ENCODE measurements at regions not wholly inside any gene's neighbourhood (a gene's known extent, or its start where the extent isn't known, plus 50 kb on each side); places are given as distances from the start of the nearest gene placed in this dataset.
A peak's percentile ranks its signal among the peaks of the same experiment; 100 is the strongest.
"Not testable (repeated sequence)": the region's sequence is repeated elsewhere in the genome, so short reads cannot be mapped to it uniquely, and the experiment has no call there.

DNA sequence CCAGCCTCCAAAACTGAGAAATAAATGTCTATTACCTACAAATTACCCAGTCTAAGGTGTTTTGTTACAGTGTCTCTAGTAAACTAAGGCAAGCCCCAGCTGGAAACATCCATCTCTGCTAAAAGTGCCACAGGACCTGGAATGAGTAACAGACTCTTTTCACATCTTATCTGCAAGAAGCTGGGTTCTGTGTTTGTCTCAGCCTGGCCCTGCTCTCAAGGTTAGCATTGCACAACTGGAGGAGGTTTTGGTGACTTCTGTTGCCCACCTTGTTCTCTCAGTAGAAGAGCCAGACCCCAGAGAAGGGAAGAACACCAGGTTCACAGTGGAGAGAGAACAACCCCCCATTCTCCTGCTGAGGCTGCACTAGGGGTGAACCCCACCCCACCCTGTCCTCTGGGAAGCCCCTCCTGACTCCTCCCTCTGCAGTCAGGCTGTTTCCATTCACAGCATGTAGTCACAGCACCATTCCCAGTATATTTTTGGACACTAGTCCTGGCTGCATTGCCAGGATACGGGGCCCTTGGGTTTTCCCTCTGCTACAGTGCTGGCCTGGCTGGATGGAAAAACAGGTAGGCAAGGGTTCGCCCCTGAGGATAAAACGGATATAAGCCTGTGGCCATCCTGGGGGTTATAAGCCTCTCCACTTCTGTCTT lies 280.0 kb downstream of the BCL2L11 start:
- not testable (repeated sequence) for DNase-seq (ENCODE audit: low read depth)

DNA sequence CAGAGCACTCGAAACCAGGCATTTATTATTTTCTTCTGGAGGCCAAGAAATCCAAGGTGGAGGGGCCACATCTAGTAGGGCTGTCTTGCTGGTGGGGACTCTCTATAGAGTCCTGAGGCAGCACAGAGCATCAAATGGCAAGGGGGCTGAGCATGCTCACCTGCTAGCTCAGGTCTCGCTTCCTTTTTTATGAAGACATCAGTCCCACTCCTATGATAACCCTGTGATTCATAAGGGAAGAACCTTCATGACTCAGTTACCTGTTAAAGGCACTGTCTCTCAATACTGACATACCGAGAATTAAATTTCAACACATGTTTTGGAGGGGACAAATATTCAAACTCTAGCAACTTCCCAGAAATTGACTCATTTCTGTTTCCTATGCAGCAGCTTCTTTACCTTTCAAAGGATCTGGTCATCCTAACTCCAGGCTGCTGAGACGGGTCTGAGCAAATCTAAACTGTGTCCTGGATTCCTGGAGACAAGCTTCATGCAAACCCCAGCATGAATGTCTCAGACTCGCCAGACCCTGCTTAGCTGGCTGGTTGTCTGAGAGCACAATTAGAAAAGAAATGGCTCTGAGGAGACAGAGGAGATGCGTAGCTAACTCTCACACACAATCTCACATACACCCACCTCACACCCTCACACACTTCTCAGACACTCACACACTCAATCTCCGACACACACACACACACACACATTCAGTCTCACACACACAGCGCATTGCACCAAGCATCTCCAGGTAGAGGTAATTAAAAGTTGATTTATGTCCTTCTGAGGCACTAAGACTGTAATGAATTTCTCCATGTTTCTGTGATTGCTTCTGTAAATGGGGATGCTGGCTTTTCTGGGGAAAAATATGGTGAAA lies 280.8 kb downstream of the BCL2L11 start:
- DNase-seq (ENCODE audit: low read depth) = not testable (repeated sequence)

DNA sequence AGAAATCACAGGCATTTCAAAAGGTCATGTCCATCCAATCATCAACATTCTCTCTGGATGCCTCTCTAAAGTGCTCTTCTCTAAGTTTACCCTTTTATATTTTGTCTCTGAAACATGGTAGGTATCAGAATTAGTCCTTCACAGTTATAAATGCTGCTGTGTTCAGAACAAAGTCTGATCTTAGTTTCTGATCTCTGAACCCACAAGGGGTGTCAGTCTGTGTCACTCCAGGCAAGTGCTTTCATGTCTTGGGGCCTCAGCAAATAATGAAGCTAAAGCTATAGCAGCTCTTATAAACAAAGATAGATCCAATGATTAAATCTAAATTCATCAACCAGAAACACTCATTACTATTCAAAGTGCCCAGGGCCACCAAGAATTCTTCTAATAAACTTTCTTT lies 281.7 kb downstream of the BCL2L11 start:
- DNase-seq (ENCODE audit: low read depth) = not testable (repeated sequence)

DNA sequence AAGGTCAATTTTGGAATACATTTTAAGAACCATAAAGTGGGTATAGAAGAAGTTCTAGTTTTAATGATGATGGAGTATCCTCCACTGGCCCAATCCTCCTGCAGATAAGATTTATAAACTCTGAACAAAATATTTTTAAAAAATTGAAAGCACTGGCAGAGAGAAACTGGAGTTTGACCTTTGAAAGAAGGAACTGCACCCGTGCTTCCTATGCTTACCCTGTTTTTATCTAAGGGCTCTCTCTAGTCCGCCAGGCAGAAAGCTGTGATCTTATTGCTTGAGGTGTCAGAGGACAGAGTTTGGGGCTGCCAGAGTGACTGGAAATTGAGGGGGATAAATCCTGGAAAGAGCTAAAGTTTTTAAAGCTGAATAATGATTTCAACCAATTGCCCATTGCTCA lies 282.6 kb downstream of the BCL2L11 start:
- not testable (repeated sequence) for DNase-seq (ENCODE audit: low read depth)

DNA sequence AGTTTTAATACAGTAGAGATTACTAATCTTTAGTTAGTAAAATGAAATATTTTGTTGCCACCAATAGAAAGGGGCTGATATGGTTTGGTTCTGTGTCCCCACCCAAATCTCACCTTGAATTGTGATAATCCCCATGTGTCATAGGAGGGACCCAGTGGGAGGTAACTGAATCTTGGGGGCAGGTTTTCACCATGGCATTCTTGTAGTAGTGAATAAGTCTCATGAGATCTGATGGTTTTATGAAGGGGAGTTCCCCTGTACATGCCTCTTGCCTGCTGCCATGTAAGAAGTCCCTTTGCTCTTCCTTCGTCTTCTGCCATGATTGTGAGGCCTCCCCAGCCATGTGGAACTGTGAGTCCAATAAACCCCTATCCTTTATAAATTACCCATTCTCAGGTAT lies 285.9 kb downstream of the BCL2L11 start:
- DNase-seq (ENCODE audit: low read depth) = not testable (repeated sequence)

DNA sequence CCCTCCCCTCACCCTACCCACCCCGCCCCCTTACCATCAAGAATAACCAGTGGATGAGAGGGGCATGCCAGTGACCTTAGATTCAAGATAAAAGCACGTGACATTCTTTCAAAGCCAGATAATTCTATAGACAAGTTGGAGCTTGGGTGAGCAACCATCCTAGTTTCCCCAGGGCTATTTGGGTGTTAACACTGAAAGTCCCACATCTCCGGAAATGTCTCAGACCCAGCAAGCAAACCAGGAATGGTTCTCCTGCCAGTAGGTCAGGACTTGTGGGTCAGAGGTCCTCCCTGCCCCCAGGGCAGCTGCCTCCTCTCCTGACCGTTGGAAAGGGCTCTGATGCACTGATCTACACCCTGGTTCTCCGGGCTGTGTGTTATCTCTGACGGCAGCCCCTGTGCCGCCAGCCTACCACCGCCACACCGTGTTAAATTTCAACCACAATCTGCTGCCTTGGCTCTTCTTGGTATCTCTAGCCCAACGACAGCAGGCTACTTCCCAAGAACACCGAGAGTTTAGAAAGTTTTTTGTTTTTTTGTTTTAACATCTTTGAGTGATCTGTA lies 287.0 kb downstream of the BCL2L11 start:
- not testable (repeated sequence) for DNase-seq (ENCODE audit: low read depth)

DNA sequence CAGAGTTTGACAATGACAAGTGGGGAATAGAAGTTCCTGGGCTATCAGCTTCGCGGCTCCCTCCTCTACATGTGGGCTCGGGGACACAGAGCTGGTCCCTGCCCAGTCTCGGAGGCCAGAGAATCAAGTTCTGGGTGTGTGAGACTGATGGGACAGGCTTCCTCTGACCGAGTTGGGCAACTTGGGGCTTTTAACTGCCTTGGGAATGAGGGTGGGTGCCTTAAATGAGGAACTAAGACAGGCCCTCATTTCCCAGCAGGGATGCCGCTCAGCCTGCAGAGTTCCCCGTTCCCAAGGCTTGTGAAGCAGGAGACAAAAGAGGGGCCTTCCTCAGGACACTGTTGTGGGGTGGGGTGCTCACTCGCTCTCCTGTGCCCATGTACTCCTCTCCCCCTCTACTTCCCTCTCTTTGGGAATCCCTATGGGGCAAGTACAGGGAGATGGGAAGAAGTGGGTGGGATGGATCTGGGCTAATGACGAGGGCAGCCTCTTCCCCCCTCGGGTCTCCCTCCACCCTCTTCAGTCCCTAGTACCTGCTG lies 290.2 kb downstream of the BCL2L11 start:
- not testable (repeated sequence) for DNase-seq (ENCODE audit: low read depth)

DNA sequence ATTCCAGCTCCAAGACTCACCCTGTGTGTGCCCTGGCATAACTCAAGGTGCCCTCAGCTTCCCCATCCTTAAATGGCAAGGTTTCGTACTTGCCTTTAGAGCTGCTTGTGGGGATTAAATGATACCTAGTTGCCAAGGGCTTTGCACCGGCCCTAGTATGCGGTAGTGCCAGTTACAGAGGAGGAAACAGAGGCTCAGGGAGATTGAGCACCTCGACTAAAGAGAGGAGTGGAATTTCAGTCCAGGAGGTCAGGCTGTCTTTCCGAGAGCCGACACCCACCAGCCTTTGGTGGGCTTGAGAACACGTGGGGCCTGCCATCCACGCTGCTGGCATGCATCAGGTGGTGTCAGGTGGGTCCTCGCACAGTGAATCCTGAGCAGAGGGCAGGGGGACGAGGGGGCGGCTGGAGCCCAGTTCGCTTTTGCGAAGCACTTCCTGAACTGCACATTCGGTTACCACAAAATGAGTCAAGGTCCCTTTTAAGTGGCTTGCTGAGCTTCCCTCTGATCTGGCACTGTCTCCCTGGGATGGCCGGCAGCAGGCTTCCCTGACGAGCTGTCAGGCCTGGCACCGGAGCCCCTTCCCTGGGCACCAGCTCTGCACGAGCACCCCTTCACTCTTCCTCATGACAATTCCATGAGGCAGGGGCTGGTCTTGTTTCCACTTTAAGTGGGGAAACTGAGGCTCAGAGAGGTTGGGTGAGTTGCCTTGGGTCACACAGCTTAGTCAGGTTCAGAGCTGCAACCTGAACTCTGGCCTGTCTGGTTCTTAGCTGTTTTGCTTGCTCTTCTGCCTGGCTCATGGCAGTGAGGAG lies 291.4 kb downstream of the BCL2L11 start:
- DNase-seq (ENCODE audit: low read depth) = not testable (repeated sequence)

DNA sequence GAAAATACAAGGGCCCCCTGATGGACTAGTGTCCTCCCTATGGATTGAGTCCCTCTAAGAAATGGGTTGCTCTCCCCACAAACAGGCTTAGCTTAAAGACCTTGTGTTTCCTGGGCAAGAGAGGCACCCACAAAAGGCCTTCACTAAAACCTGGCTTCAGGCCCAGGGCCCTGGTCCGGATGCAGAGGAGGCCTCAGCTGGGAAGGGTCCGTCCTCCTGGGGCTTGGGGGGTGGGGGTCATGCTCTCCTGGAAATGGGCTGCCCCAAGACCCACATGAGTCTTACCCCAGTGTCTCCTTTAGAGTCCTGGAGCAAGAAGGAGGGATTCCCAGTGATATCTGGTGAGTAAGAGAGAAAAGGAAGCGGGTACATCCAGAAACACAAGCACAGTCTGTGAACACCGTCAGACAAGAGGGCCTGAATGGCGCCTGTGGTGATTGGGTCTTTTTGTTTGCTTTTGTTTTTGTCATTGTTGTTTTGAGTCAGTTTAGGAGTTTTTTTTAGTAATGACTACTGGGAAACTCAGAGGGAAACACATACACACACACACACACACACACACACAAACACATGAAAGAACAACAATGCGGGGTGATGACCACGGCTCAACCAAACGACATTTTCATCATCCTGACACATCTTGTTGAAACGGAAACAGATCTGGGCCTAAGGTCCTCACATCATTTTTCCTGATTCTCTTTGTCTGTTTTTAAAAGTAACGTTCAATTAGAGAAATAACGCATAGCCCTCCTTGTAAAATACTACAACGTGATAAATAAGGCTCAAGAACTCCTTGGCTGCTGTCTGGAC lies 292.3 kb downstream of the BCL2L11 start:
- not testable (repeated sequence) for DNase-seq (ENCODE audit: low read depth)

DNA sequence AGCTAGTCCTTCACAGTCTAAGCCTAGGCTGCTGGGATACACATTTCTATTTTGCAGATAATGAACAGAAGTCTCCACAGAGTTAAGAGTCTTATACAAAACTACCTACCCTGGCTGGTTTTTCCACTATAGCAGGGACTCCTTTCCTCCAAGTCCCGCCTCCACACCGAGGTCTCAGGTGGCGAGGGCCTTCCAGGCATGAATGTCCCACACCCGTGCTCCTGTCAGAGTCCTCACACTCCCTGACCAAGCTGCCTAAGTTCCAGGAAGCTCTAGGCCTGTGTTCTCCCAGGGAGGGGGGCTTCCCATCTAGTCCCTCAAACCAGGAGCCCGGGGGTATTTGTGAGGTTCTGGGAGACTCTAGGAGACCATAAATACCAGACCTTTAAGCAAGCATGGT lies 293.2 kb downstream of the BCL2L11 start:
- not testable (repeated sequence) for DNase-seq (ENCODE audit: low read depth)

DNA sequence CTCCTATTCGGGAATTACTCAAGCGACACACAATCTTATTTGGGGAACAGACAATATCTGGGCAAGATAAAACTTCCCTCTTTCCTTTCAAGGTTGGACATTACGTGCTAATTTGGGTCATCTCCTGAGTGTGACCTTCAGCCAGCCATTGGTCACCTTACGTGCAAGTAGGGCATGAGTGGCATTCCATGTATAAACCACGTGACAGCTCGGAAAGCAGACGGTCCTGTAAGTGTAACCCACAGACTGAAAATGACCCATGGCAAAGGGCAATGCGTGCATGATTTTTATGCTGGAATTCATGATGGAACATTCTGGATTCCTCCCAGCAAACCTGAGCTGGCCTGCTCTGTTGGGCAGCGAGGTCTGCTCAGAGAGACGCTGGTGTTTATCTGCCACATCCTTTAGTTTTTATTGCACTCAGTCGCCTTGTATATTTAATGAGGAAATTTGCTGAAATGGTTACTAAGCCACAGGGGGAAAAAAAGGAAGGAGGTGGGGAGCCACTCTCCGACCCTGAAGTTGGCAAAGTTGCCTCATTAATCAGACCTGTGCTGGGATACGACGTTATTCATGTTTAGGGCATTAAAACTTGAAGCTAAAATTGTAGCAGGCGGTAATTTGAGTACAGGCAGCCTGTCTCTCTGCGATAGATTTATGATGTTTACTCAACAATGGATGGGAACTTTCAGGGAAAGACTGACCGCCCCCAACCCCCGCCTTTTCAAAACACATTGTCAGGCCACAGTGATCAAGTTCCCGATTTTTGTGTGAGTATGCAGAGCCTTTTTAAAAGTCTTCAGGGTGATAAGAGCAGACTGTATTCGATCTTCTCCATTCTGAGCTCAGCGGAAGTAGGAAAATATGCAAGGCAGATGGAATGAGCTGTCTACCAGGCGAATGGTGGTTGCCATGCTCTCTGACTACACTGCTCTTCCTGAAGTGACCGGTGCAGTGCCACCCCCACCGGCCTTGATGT lies 295.3 kb downstream of the BCL2L11 start:
- peak; percentile 62 for DNase-seq (ENCODE audit: low read depth)

DNA sequence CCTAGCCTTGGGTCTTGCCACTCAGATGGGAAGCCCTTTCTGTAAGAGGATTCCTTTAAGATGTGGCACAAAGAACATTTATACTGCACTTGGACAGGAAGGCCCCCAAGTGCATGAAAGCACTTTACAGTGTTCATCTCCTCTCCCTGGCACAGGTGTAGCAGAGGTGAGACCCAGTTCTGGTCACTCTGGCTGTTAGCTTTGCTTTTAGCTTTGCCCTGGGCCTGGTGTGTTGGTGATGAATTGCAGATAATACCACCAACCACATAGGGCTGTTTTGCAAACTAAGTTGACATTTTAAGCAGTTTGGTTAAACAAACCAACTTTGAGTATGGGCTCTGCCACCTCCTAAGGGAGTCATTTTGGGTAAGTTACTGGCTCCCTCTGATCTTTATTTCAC lies 296.3 kb downstream of the BCL2L11 start:
- peak; percentile 13 for DNase-seq (ENCODE audit: low read depth)

DNA sequence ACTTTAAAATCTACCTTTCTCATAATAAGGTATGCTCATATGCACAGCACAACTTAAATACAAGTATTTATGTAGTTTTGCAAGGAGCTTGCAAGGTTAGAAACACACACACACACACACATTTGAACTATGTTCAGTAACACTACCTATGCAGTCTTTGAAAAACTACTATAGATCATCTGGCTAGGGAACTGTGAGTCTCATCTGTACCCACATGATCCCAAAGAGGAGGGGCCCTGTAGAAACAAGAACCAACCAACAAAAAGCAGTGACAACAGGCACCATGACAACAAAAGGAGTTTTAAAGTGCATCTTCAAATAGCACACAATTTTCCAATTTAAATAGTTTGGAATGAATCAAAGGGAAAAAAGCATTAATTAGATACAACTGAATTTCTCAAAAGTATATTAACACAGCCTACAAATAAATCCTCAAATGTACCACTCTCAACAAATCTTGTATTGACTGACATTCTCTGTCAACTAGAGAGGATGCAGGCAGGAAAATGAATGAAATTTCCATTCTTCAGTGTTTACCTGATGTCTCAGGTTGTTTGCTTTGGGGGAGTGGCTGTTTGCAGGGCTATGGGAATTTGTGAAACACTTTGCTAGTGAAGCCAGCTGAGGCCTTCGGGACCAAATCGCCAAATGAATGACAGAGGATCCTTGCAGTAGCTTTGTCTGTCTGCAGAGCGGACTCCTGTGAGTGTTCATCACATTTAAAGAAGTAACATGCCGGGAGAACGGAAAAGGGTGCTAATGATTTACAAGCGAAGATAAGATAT lies 297.6 kb downstream of the BCL2L11 start:
- peak; percentile 34 for DNase-seq (ENCODE audit: low read depth)

DNA sequence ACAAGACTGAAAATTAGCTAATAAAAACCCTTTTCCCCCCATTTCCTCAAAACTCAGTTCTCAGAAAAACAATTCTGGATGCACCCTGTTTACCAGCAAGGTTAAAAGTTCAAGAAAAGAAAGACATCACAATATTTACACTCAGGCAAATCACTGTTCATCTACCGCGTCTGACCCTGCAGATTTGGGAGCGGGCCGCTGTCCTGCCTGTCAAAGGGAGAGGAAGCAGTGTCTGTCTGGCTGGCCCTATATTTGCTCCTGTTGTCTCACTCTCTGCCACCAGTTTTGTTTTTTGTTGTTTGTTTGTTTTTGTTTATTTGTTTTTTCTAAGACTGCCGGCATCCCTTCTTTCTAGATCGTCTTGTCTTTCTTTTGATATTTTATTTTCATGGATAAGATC lies 299.4 kb downstream of the BCL2L11 start:
- DNase-seq (ENCODE audit: low read depth) = not testable (repeated sequence)

DNA sequence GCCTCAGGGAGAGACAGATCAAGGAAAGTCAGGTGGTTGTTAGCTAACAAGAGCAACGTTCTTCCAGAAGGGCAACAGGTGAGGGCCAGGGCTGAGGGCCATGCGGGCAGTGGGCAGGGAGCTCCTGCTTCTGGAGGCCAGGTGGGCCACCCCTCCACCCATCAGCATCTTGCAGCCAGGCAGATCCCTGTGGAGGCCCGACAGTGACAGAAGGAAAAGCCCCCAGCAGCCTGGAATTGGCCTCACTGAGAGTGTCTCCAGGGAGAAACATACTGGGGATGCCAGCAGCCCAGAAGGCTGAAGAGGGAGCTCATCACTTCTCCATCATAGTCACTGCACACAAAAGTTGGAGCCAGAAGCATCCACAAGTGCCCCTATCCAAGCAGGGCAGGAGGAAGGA lies 300.1 kb downstream of the BCL2L11 start:
- not testable (repeated sequence) for DNase-seq (ENCODE audit: low read depth)

DNA sequence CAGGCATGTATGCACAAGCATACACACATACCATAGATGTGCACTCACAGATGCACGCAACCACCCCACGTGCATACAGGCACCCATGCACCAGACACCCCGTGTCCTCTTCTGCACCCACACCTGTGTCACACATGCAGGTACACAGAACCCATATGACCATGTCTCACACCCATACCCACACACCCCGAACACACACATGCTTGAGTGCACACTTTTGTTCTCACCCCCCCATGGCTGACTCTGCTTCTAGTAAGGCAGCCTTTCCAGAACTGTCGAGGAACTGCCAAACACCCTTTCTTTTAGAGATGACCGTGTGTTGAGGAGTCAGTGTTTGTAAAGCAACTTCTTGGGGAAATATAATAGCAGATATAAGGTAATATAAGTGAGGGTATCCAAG lies 301.2 kb downstream of the BCL2L11 start:
- not testable (repeated sequence) for DNase-seq (ENCODE audit: low read depth)

DNA sequence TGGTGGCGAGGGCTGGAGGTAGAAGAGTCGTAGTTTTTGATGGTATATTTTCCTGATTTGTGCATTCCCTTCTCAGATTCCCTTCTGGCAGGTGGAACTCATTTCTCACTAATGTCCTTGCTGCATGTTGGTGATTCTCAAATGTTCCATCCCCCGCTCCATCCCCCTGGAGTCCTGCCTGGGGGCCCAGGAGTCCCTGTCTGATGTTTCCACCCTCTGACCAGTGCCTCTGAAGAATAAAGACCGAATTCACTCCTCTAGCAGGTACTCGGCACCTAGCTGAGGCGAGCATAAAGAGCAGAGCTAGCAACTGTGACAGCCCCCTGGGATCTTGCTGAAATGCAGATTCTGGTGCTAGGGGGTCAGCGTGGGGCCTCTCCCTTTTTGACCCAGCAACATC lies 301.8 kb downstream of the BCL2L11 start:
- DNase-seq (ENCODE audit: low read depth) = not testable (repeated sequence)

DNA sequence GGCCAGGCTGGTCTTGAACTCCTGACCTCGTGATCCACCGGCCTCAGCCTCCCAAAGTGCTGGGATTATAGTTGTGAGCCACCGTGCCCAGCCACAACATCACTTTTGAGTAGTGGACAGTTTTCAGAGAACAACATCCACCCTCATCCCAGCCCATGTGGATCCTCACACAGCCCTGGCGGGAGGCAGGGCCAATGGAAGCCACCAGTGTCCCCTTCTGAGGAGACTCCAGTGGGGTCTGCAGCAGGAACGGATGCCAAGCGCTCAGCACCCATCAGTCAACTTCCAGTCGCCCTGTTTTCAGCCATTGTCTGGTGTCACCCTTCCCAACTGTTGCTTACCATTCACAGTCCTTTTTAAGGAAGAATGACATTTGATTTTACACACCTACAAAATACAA lies 302.5 kb downstream of the BCL2L11 start:
- DNase-seq (ENCODE audit: low read depth) = not testable (repeated sequence)

DNA sequence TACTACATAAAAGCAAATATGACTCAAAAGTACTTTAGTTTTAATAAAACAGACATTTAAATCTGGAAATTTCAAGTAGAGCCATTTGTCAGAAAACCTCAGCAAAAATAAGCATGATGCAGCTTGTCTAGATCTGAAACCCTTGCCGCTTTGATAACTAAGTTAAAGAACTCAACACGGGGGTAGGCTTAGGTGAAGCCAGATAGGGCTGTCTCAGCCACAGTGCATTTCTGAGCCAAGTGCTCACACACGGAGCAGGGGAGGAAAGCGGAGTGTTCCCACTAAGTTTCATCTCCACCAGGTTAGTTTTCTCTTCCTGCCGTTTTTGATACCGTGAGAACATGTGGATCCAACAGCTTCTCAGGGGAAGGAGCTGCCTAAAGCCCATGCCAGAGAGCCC lies 303.5 kb downstream of the BCL2L11 start:
- DNase-seq (ENCODE audit: low read depth) = not testable (repeated sequence)

All from M059J (cell line).